ENCODE measurements at regions not wholly inside any gene's neighbourhood (a gene's known extent, or its start where the extent isn't known, plus 50 kb on each side); places are given as distances from the start of the nearest gene placed in this dataset.

DNA sequence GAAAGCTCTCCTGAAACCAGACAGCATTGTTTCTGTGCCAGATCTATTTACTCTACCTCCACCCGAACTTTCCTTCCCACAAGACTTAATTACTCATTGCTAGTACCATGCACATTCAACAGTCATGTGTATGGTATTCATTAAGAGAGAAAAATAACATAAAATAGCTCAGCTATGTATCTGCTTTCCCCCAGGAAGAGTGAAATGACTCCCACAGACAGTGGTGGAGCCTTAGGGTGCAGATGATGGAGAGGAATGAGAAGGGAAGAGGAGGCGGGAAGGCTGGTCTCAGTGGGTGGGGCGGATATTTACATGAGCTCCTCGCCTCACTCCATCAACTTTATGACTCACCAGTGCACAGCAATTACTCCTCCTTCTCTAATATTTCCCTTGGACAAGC is 724.5 kb downstream of the EPHA4 start:
- TF ChIP-seq CTCF (IDR thresholded peaks at IDR 0.05), result no peak

GRCh38 chr2:220849433-220849832 is 722.7 kb downstream of the EPHA4 start:
- no peak for TF ChIP-seq CTCF (IDR thresholded peaks at IDR 0.05)

DNA sequence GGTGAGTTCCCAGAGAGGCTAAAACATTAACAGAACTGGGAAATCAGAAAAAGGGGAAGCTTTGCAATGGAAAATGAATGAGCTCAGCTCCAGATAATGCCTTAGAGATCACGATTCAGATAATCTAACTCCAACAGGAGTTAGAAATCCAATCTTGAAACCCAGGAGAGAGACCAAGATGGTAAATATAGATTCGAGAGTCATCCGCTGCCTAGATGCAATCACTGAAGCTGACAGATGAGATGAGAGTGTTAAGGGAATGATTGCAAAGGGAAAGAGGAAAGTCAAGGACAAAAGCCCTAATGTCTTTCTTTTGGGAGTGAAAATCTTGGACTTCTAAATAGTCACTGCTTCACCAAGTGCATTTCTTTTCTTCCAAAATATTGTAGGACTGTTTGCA is 722.0 kb downstream of the EPHA4 start:
- TF ChIP-seq CTCF (IDR thresholded peaks at IDR 0.05), result no peak

GRCh38 chr2:220855296-220855695 is 716.8 kb downstream of the EPHA4 start:
- no peak for TF ChIP-seq CTCF (IDR thresholded peaks at IDR 0.05)

- TF ChIP-seq CTCF (IDR thresholded peaks at IDR 0.05), result no peak
Measured at GRCh38 chr2:220856486-220856885, 715.6 kb downstream of the EPHA4 start.

- TF ChIP-seq CTCF (IDR thresholded peaks at IDR 0.05), result no peak
Measured at GRCh38 chr2:220857368-220857767, 714.7 kb downstream of the EPHA4 start.

DNA sequence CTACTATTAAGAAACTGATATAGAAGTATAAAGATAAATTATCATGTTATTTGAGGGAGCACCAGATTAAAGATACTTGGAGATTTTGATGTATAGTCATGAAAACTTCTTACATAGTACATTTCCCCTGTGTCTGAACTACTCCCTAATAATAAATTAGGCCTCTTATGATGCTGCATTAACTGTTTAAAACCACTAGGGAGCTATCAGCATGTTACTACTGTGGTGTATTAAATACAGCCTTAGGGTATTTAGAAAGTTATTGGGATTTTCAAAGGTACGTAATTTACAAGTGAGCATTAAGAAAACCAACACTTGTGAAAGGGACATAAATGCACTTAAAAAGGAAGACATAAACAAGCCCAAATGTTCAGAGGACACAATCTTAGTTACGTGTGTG is 714.0 kb downstream of the EPHA4 start:
- no peak for TF ChIP-seq CTCF (IDR thresholded peaks at IDR 0.05)

- TF ChIP-seq CTCF (IDR thresholded peaks at IDR 0.05), result no peak
Measured at GRCh38 chr2:220871909-220872308, 700.2 kb downstream of the EPHA4 start.

Measured in LNCAP (cell line).